HAP-1 (cell line): ENCODE measurements at regions not wholly inside any gene's neighbourhood (a gene's known extent, or its start where the extent isn't known, plus 50 kb on each side); places are given as distances from the start of the nearest gene placed in this dataset.

Source experiments
- DNase-seq, 2 experiments: peaks; one replicate each; pipeline ENCODE4 v3.0.0-alpha.2; 2016 to 2020; ENCODE audit warnings: low spot score in 2 of 2
- H3K27me3 ChIP-seq: fragments of 250-450 bp; sonication (Bioruptor Pico); 2 replicates; pipeline ENCODE4 v1.5.1; 2020; ENCODE audit warnings: low read depth, mild to moderate bottlenecking, moderate library complexity
- H3K36me3 ChIP-seq: fragments of 250-450 bp; sonication (Bioruptor Pico); replicated peaks from 2 replicates; pipeline ENCODE4 v1.5.1; 2020; ENCODE audit warnings: mild to moderate bottlenecking
- H3K4me1 ChIP-seq: fragments of 250-450 bp; sonication (Bioruptor Pico); 2 replicates; pipeline ENCODE4 v1.5.1; 2020; ENCODE audit warnings: mild to moderate bottlenecking
- H3K4me3 ChIP-seq: fragments of 250-450 bp; sonication (Bioruptor Pico); 2 replicates; pipeline ENCODE4 v1.5.1; 2020; ENCODE audit warnings: mild to moderate bottlenecking, moderate library complexity
- H3K9me3 ChIP-seq: fragments of 250-450 bp; sonication (Bioruptor Pico); 2 replicates; pipeline ENCODE4 v1.5.1; 2020; ENCODE audit warnings: mild to moderate bottlenecking, moderate library complexity
- in situ Hi-C: fragments of 300-500 bp; cut with MboI; formaldehyde crosslinking; loops from 3 replicates; pipeline ENCODE4 v1.14.3; 2020; ENCODE audit warnings: low sequenced_read_pairs, inconsistent platforms, mixed read lengths

GRCh38 chr21:37967036-37967435 lies 50.8 kb upstream of the KCNJ6 start:
- Histone ChIP-seq H3K4me3 (no peak overlapping the region), H3K36me3 (no peaks in the 10 kb centered on the region), H3K9me3 (0 out of 2 replicates have a peak, but pooled peaks cover 2% of the 10 kb centered on the region), H3K27me3 (no peaks in the 10 kb centered on the region), H3K4me1 (no peaks in the 10 kb centered on the region)
- in situ Hi-C loops: no loop called here
- DNase-seq: no peak

GRCh38 chr21:37968744-37969143 lies 52.5 kb upstream of the KCNJ6 start:
- in situ Hi-C loops: no loop called here
- Histone ChIP-seq H3K36me3 (no peaks in the 10 kb centered on the region), H3K4me3 (no peak overlapping the region), H3K4me1 (no peaks in the 10 kb centered on the region), H3K9me3 (0 out of 2 replicates have a peak, but pooled peaks cover 2% of the 10 kb centered on the region), H3K27me3 (no peaks in the 10 kb centered on the region)
- DNase-seq: no peak

GRCh38 chr21:37970548-37970947 lies 54.3 kb upstream of the KCNJ6 start:
- Histone ChIP-seq H3K4me3 (no peak overlapping the region), H3K4me1 (no peaks in the 10 kb centered on the region), H3K9me3 (peaks cover 2% of the 10 kb centered on the region; the same call in 1 of the 2 replicates), H3K36me3 (no peaks in the 10 kb centered on the region), H3K27me3 (no peaks in the 10 kb centered on the region)
- in situ Hi-C loops: no loop called here
- DNase-seq: no peak

GRCh38 chr21:37971390-37971950 lies 55.2 kb upstream of the KCNJ6 start:
- DNase-seq: no peak
- Histone ChIP-seq H3K36me3 (no peaks in the 10 kb centered on the region), H3K27me3 (no peaks in the 10 kb centered on the region), H3K4me3 (no peak overlapping the region), H3K4me1 (no peaks in the 10 kb centered on the region), H3K9me3 (peaks cover 2% of the 10 kb centered on the region; the same call in 1 of the 2 replicates)
- in situ Hi-C loops: no loop called here

GRCh38 chr21:37974081-37974480 lies 57.8 kb upstream of the KCNJ6 start:
- no peaks in the 10 kb centered on the region for H3K36me3 ChIP-seq
- H3K9me3 ChIP-seq: no peaks in the 10 kb centered on the region; the same call in 1 of the 2 replicates
- in situ Hi-C loops: no loop called here
- DNase-seq: no peak
- no peaks in the 10 kb centered on the region for H3K4me1 ChIP-seq
- no peak overlapping the region for H3K4me3 ChIP-seq
- H3K27me3 ChIP-seq: no peaks in the 10 kb centered on the region

- Histone ChIP-seq H3K27me3 (no peaks in the 10 kb centered on the region), H3K4me3 (no peak overlapping the region), H3K4me1 (no peaks in the 10 kb centered on the region), H3K9me3 (no peaks in the 10 kb centered on the region; the same call in 1 of the 2 replicates), H3K36me3 (no peaks in the 10 kb centered on the region)
- in situ Hi-C loops: no loop called here
- no peak for DNase-seq
Observed at GRCh38 chr21:37982496-37983318, 66.5 kb upstream of the KCNJ6 start.

GRCh38 chr21:37983336-37984095 lies 67.3 kb upstream of the KCNJ6 start:
- Histone ChIP-seq H3K9me3 (no peaks in the 10 kb centered on the region; the same call in 1 of the 2 replicates), H3K36me3 (no peaks in the 10 kb centered on the region), H3K4me3 (no peak overlapping the region), H3K27me3 (no peaks in the 10 kb centered on the region), H3K4me1 (no peaks in the 10 kb centered on the region)
- no peak for DNase-seq
- in situ Hi-C loops: no loop called here

GRCh38 chr21:37984416-37984815 lies 68.2 kb upstream of the KCNJ6 start:
- in situ Hi-C loops: no loop called here
- Histone ChIP-seq H3K4me1 (no peaks in the 10 kb centered on the region), H3K4me3 (no peak overlapping the region), H3K36me3 (no peaks in the 10 kb centered on the region), H3K27me3 (no peaks in the 10 kb centered on the region), H3K9me3 (no peaks in the 10 kb centered on the region; the same call in 1 of the 2 replicates)
- no peak for DNase-seq

GRCh38 chr21:37986000-37986399 lies 69.7 kb upstream of the KCNJ6 start:
- Histone ChIP-seq H3K4me3 (no peak overlapping the region), H3K36me3 (no peaks in the 10 kb centered on the region), H3K9me3 (no peaks in the 10 kb centered on the region; the same call in 1 of the 2 replicates), H3K27me3 (no peaks in the 10 kb centered on the region), H3K4me1 (no peaks in the 10 kb centered on the region)
- DNase-seq: no peak
- in situ Hi-C loops: no loop called here

- in situ Hi-C loops: no loop called here
- Histone ChIP-seq H3K4me3 (no peak overlapping the region), H3K27me3 (no peaks in the 10 kb centered on the region), H3K9me3 (no peaks in the 10 kb centered on the region; the same call in 1 of the 2 replicates), H3K4me1 (no peaks in the 10 kb centered on the region), H3K36me3 (no peaks in the 10 kb centered on the region)
- DNase-seq: no peak
Observed at GRCh38 chr21:37986751-37987399, 70.6 kb upstream of the KCNJ6 start.

GRCh38 chr21:37987668-37988067 lies 71.4 kb upstream of the KCNJ6 start:
- no peaks in the 10 kb centered on the region for H3K4me1 ChIP-seq
- H3K27me3 ChIP-seq: no peaks in the 10 kb centered on the region
- in situ Hi-C loops: no loop called here
- no peak overlapping the region for H3K4me3 ChIP-seq
- DNase-seq: no peak
- H3K9me3 ChIP-seq: no peaks in the 10 kb centered on the region; the same call in 1 of the 2 replicates
- no peaks in the 10 kb centered on the region for H3K36me3 ChIP-seq

GRCh38 chr21:37993071-37993470 lies 76.8 kb upstream of the KCNJ6 start:
- in situ Hi-C loops: no loop called here
- no peak overlapping the region for H3K4me3 ChIP-seq
- H3K4me1 ChIP-seq: no peaks in the 10 kb centered on the region
- no peak for DNase-seq
- H3K27me3 ChIP-seq: no peaks in the 10 kb centered on the region
- H3K36me3 ChIP-seq: no peaks in the 10 kb centered on the region
- no peaks in the 10 kb centered on the region for H3K9me3 ChIP-seq

GRCh38 chr21:37994211-37994610 lies 78.0 kb upstream of the KCNJ6 start:
- Histone ChIP-seq H3K9me3 (no peaks in the 10 kb centered on the region), H3K4me3 (no peak overlapping the region)
- in situ Hi-C loops: no loop called here

More at GRCh38 chr21:37994211-37994610, 78.0 kb upstream of the KCNJ6 start:
- H3K36me3 ChIP-seq: no peaks in the 10 kb centered on the region
- no peaks in the 10 kb centered on the region for H3K4me1 ChIP-seq
- no peaks in the 10 kb centered on the region for H3K27me3 ChIP-seq
- no peak for DNase-seq
